Mesodermal cell (in vitro differentiated cells): ENCODE measurements at regions not wholly inside any gene's neighbourhood (a gene's known extent, or its start where the extent isn't known, plus 50 kb on each side); places are given as distances from the start of the nearest gene placed in this dataset.

Experiments used
- H3K27ac ChIP-seq: 2 replicates; pipeline ENCODE4 v1.7.0; 2013; ENCODE audit warnings: mild to moderate bottlenecking, low read depth, low read length, moderate library complexity; ENCODE audit not compliant: severe bottlenecking
- H3K36me3 ChIP-seq: 2 replicates; pipeline ENCODE4 v1.7.1; 2013; ENCODE audit warnings: mild to moderate bottlenecking, low read length, moderate library complexity; ENCODE audit not compliant: control insufficient read depth, insufficient read depth
- H3K4me1 ChIP-seq: one replicate; pipeline ENCODE4 v1.7.1; 2013; ENCODE audit warnings: mild to moderate bottlenecking, low read length; ENCODE audit not compliant: insufficient read depth, control insufficient read depth, poor library complexity, severe bottlenecking
- H3K4me3 ChIP-seq: 2 replicates; pipeline ENCODE4 v1.7.0; 2013; ENCODE audit warnings: low read length, control low read depth, mild to moderate bottlenecking; ENCODE audit not compliant: insufficient read depth, poor library complexity, severe bottlenecking; ENCODE audit errors: extremely low read depth
- H3K9me3 ChIP-seq: 2 replicates; pipeline ENCODE4 v1.7.1; 2013; ENCODE audit warnings: mild to moderate bottlenecking, low read length, moderate library complexity; ENCODE audit not compliant: control insufficient read depth
- WGBS, 2 experiments: methylation state at CpG; one replicate each; pipeline ENCODE4 v1.1.5; 2013; ENCODE audit warnings: missing lambda C conversion rate in 2 of 2; ENCODE audit not compliant: insufficient coverage in 2 of 2; 5-methylcytosine and 5-hydroxymethylcytosine counted together

DNA sequence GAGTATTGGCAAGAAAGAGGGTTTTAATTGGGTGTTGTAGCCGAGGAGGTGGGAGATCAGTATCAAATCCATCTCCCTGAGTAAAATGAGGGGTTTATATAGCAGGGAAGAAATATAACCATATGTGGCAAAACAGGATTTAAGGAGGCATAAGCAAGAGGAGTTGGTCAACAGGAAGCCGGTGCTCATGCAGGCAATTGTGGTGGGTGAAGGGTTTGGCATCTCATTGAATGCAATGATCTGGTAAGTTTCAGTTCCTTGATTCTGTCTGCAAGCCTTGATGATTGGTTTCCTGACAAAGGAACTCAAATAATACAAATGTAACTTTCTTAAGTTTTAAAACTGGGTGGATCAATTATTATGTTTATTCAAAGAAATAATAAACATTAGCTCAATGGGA lies 564.4 kb upstream of the LINC00305 start:
- no peak overlapping the region for H3K27ac ChIP-seq
- H3K4me1 ChIP-seq = no peaks in the 10 kb centered on the region
- H3K9me3 ChIP-seq = no peaks in the 10 kb centered on the region
- WGBS, 2 experiments = 75 to 92% methylated on average over 2 of the region's 2 CpGs
- H3K36me3 ChIP-seq = no peaks in the 10 kb centered on the region
- no peak overlapping the region for H3K4me3 ChIP-seq

DNA sequence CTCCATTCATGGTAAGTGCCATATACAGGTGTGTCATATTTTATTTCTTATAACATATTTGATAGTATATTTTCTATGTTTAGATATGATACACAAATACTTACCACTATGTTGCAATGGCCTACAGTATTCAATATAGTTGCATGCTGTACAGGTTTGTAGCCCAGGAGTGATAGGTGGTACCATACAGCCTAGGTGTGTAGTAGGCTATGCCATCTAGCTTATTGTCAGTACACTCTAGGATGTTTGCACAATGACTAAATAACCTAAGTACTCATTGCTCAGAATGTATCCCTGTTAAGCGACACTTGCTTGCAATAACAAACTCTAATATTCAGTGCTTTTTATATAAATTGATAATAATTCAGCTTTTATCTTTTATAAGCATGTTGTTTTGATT lies 563.1 kb upstream of the LINC00305 start:
- Histone ChIP-seq H3K36me3 (no peaks in the 10 kb centered on the region), H3K4me3 (no peak overlapping the region), H3K4me1 (no peaks in the 10 kb centered on the region), H3K9me3 (no peaks in the 10 kb centered on the region), H3K27ac (no peak overlapping the region)
- WGBS, 2 experiments = no CpG with 5 or more reads among the region's 1 CpG

DNA sequence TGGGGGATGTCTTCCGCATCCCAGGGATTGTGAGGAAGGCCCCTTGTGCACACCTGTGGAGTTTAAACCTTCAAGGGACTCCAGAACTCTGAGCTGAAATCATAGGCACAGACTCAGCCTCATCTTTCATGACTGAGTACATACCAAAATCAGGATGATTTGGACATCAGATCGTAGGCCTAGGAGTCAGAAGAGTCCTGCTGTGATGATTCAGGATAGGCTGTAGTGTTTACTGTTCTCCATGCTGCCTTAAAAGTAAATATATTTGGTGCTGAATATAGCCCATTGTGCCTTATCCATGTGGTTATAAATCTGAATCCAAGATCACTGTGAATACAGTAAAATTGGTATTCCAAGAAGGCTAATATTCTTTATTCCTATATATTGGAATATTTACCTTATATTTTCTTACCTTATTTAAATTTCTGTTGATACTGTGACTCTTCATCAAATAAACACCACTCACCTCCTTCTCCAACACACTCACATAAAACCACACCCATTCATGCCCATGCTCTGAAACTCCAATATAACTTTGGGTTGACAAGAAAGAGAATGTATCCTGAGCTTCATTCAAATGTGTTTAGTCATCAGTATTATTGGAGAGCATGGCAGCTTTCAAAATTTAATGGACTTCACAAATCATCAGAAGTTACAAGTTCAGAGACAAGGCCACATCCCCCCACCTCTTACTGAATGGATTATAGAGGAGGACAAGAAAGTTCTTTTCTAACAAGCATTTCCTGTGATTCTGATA lies 561.4 kb upstream of the LINC00305 start:
- Histone ChIP-seq H3K9me3 (no peaks in the 10 kb centered on the region), H3K4me1 (no peaks in the 10 kb centered on the region), H3K27ac (no peak overlapping the region), H3K4me3 (no peak overlapping the region), H3K36me3 (no peaks in the 10 kb centered on the region)
- 80 to 88% methylated on average over 1 to 2 of the region's 2 CpGs for WGBS, 2 experiments

DNA sequence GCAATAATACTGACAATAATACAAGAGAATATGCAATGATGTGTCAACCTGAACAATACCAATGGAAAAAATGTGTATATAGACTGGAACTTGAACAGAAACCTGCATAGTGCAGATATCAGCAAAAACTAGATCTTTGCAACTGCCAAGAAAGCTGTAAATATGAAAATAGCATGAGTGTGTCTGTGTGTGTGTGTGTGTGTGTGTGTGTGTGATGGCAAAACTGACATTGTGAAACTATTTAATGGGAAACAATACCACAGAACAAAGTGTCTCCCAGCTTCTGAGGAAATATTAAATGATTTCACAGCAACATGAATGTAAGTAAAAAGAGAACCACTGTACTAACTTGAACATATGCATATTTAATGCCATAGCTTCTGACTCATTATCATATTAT lies 558.2 kb upstream of the LINC00305 start:
- no peaks in the 10 kb centered on the region for H3K36me3 ChIP-seq
- no peak overlapping the region for H3K27ac ChIP-seq
- no peaks in the 10 kb centered on the region for H3K4me1 ChIP-seq
- H3K4me3 ChIP-seq = no peak overlapping the region
- no peaks in the 10 kb centered on the region for H3K9me3 ChIP-seq

DNA sequence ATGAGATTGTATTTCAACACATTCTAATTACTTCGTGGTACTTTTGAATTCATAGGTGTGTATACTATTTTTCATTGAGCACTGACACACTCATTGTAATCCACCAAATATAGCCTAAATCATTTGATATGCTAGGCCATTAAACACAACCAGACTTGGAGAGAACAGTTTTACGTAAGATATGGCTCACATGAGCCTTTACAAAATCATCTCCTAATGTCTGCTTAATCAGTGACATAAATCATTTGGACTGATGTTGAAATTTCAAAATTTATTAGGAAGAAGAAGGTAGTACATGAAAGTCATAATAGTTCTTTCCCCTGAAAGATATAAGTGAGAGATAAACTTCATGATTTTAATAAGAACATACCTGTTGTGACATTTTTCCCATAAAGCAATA lies 550.2 kb upstream of the LINC00305 start:
- Histone ChIP-seq H3K4me1 (no peaks in the 10 kb centered on the region), H3K36me3 (no peaks in the 10 kb centered on the region), H3K27ac (no peak overlapping the region), H3K4me3 (no peak overlapping the region), H3K9me3 (no peaks in the 10 kb centered on the region)
- WGBS, 2 experiments = no CpG with 5 or more reads among the region's 2 CpGs

DNA sequence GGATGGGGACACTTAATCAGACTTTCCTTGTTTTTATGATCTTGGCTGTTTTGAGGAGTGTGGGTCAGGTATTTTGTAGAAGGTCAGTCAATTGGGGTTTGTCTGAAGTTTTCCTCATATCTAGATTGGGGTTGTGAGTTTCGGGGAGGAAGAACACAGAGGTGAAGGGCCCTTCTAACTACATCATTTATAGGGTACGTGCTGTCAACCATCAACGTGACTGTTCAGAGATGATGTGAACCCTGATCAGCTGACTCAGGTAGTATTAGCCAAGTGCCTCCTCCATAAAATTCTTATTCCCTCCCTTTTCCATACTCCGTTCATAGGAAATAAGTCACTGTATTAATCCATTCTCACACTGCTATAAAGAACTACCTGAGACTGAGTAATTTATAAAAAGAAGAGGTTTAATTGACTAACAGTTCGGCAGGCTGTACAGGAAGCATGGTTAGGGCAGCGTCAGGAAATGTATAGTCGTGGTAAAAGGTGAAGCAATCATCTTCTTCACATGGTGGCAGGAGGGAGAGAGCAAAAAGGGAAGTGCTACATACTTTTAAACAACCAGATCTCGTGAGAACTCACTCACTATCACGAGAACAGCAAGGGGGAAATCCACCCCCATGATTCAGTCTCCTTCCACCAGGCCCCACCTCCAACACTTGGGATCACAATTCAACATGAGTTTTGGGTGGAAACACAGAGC lies 547.1 kb upstream of the LINC00305 start:
- 88% methylated on average over 3 to 7 of the region's 9 CpGs for WGBS, 2 experiments
- no peak overlapping the region for H3K27ac ChIP-seq
- no peak overlapping the region for H3K4me3 ChIP-seq
- no peaks in the 10 kb centered on the region for H3K9me3 ChIP-seq
- H3K4me1 ChIP-seq = no peaks in the 10 kb centered on the region
- H3K36me3 ChIP-seq = no peaks in the 10 kb centered on the region

DNA sequence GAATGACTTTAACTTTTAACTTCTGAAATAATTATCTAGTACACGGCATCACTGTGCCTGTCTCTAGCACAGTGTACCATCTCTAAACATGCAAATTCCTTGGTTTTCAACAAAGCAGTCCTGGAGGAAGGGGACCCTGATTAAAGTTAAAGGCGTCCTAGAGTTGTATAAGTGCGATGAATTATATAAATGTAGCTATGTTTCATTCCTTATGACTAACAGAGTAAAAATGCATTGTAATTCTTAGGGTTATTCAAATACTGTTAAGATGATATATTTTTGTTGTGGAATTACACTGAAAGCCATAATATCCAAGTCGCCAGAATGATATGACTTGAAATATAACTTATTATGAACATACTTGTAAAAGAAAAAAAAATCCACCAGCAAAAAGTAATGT lies 544.9 kb upstream of the LINC00305 start:
- H3K4me1 ChIP-seq = no peaks in the 10 kb centered on the region
- H3K4me3 ChIP-seq = no peak overlapping the region
- H3K9me3 ChIP-seq = no peaks in the 10 kb centered on the region
- H3K27ac ChIP-seq = no peak overlapping the region
- 43% methylated on average over 2 of the region's 4 CpGs; no CpG with 5 or more reads in 1 of the 2 experiments for WGBS, 2 experiments
- H3K36me3 ChIP-seq = no peaks in the 10 kb centered on the region

DNA sequence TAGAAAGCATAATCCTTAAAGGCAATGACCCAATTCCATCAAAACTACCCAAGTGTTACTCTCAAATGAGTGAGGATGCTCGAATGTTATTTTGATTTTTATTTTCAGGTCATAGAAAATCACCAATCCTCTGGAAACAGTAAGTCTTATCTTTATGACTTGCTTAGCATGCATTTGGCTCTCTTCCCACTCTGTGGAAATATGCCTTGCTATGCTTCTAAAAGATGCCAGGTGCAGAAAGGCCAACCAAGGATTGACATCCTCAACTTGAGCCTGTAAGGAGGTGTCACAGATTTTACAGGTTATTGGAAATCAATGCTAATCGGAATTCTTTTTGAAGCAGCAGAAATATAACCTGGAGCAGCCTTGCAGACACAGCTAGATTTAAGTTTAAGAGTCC lies 543.9 kb upstream of the LINC00305 start:
- Histone ChIP-seq H3K27ac (no peak overlapping the region), H3K4me3 (no peak overlapping the region), H3K36me3 (no peaks in the 10 kb centered on the region), H3K4me1 (no peaks in the 10 kb centered on the region), H3K9me3 (no peaks in the 10 kb centered on the region)
- WGBS, 2 experiments = 80 to 100% methylated on average over 1 of the region's 2 CpGs

DNA sequence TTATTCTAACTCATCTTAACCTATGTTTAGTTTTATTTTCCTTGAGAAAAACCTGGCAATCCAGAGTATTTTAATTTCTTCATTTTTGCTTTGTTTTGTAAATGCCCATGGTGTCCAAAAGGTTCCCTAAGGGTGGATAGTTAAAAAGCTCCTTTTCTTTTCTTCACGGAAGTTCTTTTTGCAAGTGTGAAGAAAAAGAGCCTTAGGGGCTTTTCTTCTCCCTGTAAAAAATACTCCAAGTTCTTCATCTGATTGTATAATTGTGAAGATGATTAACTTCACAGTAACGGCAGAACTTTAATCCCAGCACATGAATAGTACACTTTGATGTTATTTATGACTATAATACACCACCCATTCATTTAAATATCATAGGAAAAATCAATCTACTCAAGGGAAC lies 530.2 kb upstream of the LINC00305 start:
- Histone ChIP-seq H3K4me3 (no peak overlapping the region), H3K9me3 (no peaks in the 10 kb centered on the region), H3K4me1 (no peaks in the 10 kb centered on the region), H3K36me3 (no peaks in the 10 kb centered on the region), H3K27ac (no peak overlapping the region)
- no CpG with 5 or more reads among the region's 2 CpGs for WGBS, 2 experiments

DNA sequence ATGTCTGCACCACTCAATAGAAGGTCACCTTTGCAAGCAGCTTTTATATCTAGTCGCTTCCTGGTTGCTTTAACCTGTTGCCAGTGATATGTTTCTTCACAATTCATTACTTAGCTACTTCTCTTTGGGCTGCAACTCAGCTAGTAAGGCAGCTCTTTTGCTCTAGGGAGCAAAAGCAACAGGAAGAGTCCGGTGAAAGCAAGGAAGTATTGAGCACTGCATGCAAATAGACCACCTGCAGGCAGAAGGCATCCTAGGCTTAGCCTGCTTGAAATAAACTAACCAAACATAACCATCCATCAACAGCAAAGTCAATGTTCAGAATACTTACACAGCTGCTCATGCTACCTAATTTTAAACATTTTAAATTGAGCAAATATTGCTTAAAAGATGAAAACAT lies 529.2 kb upstream of the LINC00305 start:
- Histone ChIP-seq H3K36me3 (no peaks in the 10 kb centered on the region), H3K27ac (no peak overlapping the region), H3K4me1 (no peaks in the 10 kb centered on the region), H3K4me3 (no peak overlapping the region), H3K9me3 (no peaks in the 10 kb centered on the region)
- WGBS, 2 experiments = 40 to 61% methylated on average over 2 of the region's 2 CpGs

DNA sequence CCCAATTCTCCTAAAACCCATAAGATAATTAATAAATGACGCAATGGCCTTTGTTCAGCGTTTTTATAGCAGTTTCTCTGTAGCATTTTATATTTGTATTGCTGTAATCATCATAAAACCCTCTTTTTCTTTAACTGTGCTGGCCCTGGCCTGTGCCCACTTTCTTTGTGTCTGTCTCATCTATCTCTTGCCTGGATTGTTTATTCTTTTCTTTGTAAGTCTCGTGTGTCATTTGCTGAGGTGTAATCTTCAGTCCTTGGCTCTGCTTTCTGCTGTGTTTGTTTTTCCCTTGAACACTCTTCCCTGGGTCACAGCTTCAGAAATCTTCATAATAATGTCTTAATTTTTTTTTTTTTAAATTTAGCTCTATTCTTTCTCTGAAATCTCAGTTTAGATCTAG lies 525.8 kb upstream of the LINC00305 start:
- no peaks in the 10 kb centered on the region for H3K4me1 ChIP-seq
- H3K9me3 ChIP-seq = no peaks in the 10 kb centered on the region
- H3K27ac ChIP-seq = no peak overlapping the region
- H3K4me3 ChIP-seq = no peak overlapping the region
- WGBS, 2 experiments = no CpG with 5 or more reads among the region's 3 CpGs
- H3K36me3 ChIP-seq = no peaks in the 10 kb centered on the region
